ENCODE measurements at regions not wholly inside any gene's neighbourhood (a gene's known extent, or its start where the extent isn't known, plus 50 kb on each side); places are given as distances from the start of the nearest gene placed in this dataset.
A peak's percentile ranks its signal among the peaks of the same experiment; 100 is the strongest.

DNA sequence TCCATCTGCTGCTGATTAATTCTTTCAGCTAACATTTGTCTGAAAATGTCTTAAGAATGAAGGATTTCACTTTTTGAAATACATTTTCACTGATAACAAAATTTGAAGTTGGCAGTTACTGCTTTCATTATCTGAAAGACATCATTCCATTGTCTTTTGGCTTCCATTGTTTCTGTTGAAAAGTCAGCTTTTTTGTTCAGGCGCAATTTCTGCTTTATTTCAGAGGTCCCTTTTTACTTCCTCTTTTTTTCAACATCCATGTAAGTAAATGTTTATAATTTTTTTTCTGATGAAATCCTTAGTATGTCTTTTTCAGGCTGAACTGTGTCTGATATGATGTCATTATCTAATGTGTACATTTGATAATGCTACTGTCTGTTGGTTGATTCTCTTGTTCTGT lies 184.2 kb downstream of the RND3 start:
- FAIRE-seq (peak; percentile 9), DNase-seq (ENCODE audit: low read depth, low spot score) (no peak)
- dilution Hi-C loops (cut with MboI; ENCODE audit: extremely low pct_ligation_motif_present, low sequenced_read_pairs) = no loop called here
- no peak overlapping the region for H3K4me3 ChIP-seq (ENCODE audit: control insufficient read depth in 2 of 3, extremely low read depth in 1 of 3, insufficient read depth in 2 of 3, low read depth in 1 of 3, low read length in 3 of 3)
- H2AFZ ChIP-seq (ENCODE audit: control insufficient read depth, low read length) = no peak overlapping the region
- no peaks in the 10 kb centered on the region for H3K4me1 ChIP-seq (ENCODE audit: control insufficient read depth, extremely low read depth, insufficient read depth, low read length)
- no peaks in the 10 kb centered on the region for H4K20me1 ChIP-seq (ENCODE audit: control insufficient read depth, extremely low read depth, insufficient read depth, low read length)
- no peaks in the 10 kb centered on the region for H3K9me1 ChIP-seq (ENCODE audit: control insufficient read depth, extremely low read depth, insufficient read depth, low read length)
- no peaks in the 10 kb centered on the region for H3K36me3 ChIP-seq (ENCODE audit: control insufficient read depth in 2 of 2, extremely low read depth in 1 of 2, insufficient read depth in 2 of 2, low read length in 2 of 2)
- no peak overlapping the region for H3K9ac ChIP-seq (ENCODE audit: control insufficient read depth, extremely low read depth, insufficient read depth, low read length)
- no peak overlapping the region for H3K4me2 ChIP-seq (ENCODE audit: control insufficient read depth, extremely low read depth, insufficient read depth, low read depth, low read length)
- TF ChIP-seq EZH2 (IDR thresholded peaks at IDR 0.05; ENCODE audit: low read length) (no peak), CTCF (optimal IDR thresholded peaks at IDR 0.05 in 1 of 3, IDR thresholded peaks at IDR 0.05 in 1 of 3, conservative IDR thresholded peaks at IDR 0.05 in 1 of 3; ENCODE audit: extremely low read depth in 1 of 3, insufficient read depth in 2 of 3, low read length in 3 of 3) (no peak)
- no peak overlapping the region for H3K27ac ChIP-seq (ENCODE audit: control insufficient read depth, insufficient read depth, low read length)
- no peaks in the 10 kb centered on the region for H3K79me2 ChIP-seq (ENCODE audit: control insufficient read depth, insufficient read depth, low read length)
- no peaks in the 10 kb centered on the region for H3K9me3 ChIP-seq (ENCODE audit: control insufficient read depth, low read depth, low read length)
- H3K27me3 ChIP-seq (ENCODE audit: control insufficient read depth, extremely low read depth, insufficient read depth, low read length) = no peaks in the 10 kb centered on the region

- peaks cover 5% of the 10 kb centered on the region for H3K4me1 ChIP-seq (ENCODE audit: control insufficient read depth, extremely low read depth, insufficient read depth, low read length)
- H3K9ac ChIP-seq (ENCODE audit: control insufficient read depth, extremely low read depth, insufficient read depth, low read length) = no peak overlapping the region
- DNase-seq (ENCODE audit: low read depth, low spot score) (no peak), FAIRE-seq (no peak)
- H3K79me2 ChIP-seq (ENCODE audit: control insufficient read depth, insufficient read depth, low read length) = no peaks in the 10 kb centered on the region
- H3K9me1 ChIP-seq (ENCODE audit: control insufficient read depth, extremely low read depth, insufficient read depth, low read length) = no peaks in the 10 kb centered on the region
- H3K4me2 ChIP-seq (ENCODE audit: control insufficient read depth, extremely low read depth, insufficient read depth, low read depth, low read length) = no peak overlapping the region
- dilution Hi-C loops (cut with MboI; ENCODE audit: extremely low pct_ligation_motif_present, low sequenced_read_pairs) = no loop called here
- no peaks in the 10 kb centered on the region for H4K20me1 ChIP-seq (ENCODE audit: control insufficient read depth, extremely low read depth, insufficient read depth, low read length)
- no peaks in the 10 kb centered on the region for H3K9me3 ChIP-seq (ENCODE audit: control insufficient read depth, low read depth, low read length)
- H3K27me3 ChIP-seq (ENCODE audit: control insufficient read depth, extremely low read depth, insufficient read depth, low read length) = no peaks in the 10 kb centered on the region
- no peak overlapping the region for H3K4me3 ChIP-seq (ENCODE audit: control insufficient read depth in 2 of 3, extremely low read depth in 1 of 3, insufficient read depth in 2 of 3, low read depth in 1 of 3, low read length in 3 of 3)
- TF ChIP-seq EZH2 (IDR thresholded peaks at IDR 0.05; ENCODE audit: low read length) (no peak), CTCF (optimal IDR thresholded peaks at IDR 0.05 in 1 of 3, IDR thresholded peaks at IDR 0.05 in 1 of 3, conservative IDR thresholded peaks at IDR 0.05 in 1 of 3; ENCODE audit: extremely low read depth in 1 of 3, insufficient read depth in 2 of 3, low read length in 3 of 3) (no peak)
- no peak overlapping the region for H3K27ac ChIP-seq (ENCODE audit: control insufficient read depth, insufficient read depth, low read length)
- H3K36me3 ChIP-seq (ENCODE audit: control insufficient read depth in 2 of 2, extremely low read depth in 1 of 2, insufficient read depth in 2 of 2, low read length in 2 of 2) = no peaks in the 10 kb centered on the region
- H2AFZ ChIP-seq (ENCODE audit: control insufficient read depth, low read length) = no peak overlapping the region
These were observed 188.7 kb downstream of the RND3 start for GRCh38 chr2:150298571-150299305.

Data from keratinocyte (primary cell).